ENCODE measurements at regions not wholly inside any gene's neighbourhood (a gene's known extent, or its start where the extent isn't known, plus 50 kb on each side); places are given as distances from the start of the nearest gene placed in this dataset.

GRCh38 chr15:81962482-81962881, 83.3 kb downstream of the MEX3B start:
- TF ChIP-seq CTCF (IDR thresholded peaks at IDR 0.05) = no peak
- no peak for TF ChIP-seq ZFX (IDR thresholded peaks at IDR 0.05; ENCODE audit: borderline replicate concordance)
- H3K27ac ChIP-seq = no peak overlapping the region

- TF ChIP-seq CTCF (IDR thresholded peaks at IDR 0.05) = no peak
- no peak overlapping the region for H3K27ac ChIP-seq
These were observed 86.6 kb downstream of the MEX3B start for GRCh38 chr15:81959196-81959595.

- TF ChIP-seq CTCF (IDR thresholded peaks at IDR 0.05) (no peak), ZFX (IDR thresholded peaks at IDR 0.05; ENCODE audit: borderline replicate concordance) (no peak)
- no peak overlapping the region for H3K27ac ChIP-seq
These were observed 88.1 kb downstream of the MEX3B start for GRCh38 chr15:81957698-81958097.

DNA sequence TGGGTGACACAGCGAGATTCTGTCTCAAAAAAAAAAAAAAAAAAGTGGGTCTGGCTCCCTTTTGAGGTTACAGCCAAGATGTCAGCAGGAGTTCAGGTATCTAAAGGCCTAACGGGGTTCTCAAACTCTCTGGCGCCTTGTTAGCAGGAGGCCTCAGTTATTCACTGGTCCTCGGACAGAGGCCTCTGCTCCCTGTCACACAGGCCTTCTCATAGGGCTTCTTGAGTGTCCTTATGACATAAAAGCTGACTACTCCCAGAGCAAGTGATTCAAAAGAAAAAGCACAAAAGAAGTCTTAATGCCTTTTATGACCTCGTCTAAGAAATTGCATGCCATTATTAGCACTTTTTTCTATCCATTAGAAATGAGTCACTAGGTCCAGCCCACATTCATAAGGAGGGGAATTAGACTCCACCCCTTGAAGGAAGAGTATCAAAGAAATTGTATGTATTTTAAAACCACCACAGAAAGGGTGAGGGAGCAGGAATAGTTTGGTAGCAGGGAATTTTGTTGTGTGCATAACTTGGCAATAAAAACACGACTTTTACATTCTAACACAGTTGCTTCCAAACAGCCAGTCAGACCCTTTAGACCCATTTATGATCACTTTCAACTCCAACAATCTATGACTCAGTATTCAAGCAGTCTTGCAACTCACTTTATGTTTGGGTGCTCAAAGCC, 90.3 kb downstream of the MEX3B start:
- TF ChIP-seq ZFX (IDR thresholded peaks at IDR 0.05; ENCODE audit: borderline replicate concordance) (no peak), CTCF (IDR thresholded peaks at IDR 0.05) (no peak)
- H3K27ac ChIP-seq = no peak overlapping the region

DNA sequence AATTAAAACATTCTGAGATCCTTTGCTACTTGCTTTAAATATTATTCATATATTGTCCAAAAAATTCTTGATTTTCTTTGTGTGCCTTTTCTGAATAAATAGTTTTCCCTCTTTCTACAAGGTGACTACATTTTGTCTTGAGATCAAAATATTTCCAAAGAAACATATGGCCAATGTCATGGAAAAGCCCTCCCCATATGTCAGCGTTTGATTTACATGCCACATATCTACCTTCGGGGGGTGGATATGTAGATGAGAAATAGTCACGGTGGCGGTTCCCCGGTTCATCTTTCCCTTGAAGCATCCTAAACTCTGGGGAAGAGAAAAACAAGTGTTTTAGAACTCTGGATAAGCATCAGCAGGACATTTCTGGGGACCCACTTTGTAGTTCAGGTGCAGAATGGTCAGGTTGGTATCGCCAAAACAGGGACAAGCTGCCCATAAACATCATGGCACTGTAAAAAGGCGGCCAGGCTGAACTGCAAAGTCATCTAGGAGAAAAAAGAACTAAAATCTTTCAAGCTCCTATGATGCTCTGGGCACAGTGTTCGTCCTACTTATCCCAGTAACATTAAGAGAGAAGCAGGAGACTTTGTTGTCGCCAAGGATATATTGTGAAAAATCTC, 91.5 kb downstream of the MEX3B start:
- TF ChIP-seq CTCF (IDR thresholded peaks at IDR 0.05) = no peak
- no peak for TF ChIP-seq ZFX (IDR thresholded peaks at IDR 0.05; ENCODE audit: borderline replicate concordance)

GRCh38 chr15:81950841-81951414, 94.9 kb downstream of the MEX3B start:
- TF ChIP-seq ZFX (IDR thresholded peaks at IDR 0.05; ENCODE audit: borderline replicate concordance) = no peak
- no peak for TF ChIP-seq CTCF (IDR thresholded peaks at IDR 0.05)
- H3K27ac ChIP-seq = no peak overlapping the region

More for the DNA sequence above, 91.5 kb downstream of the MEX3B start:
- H3K27ac ChIP-seq = no peak overlapping the region

DNA sequence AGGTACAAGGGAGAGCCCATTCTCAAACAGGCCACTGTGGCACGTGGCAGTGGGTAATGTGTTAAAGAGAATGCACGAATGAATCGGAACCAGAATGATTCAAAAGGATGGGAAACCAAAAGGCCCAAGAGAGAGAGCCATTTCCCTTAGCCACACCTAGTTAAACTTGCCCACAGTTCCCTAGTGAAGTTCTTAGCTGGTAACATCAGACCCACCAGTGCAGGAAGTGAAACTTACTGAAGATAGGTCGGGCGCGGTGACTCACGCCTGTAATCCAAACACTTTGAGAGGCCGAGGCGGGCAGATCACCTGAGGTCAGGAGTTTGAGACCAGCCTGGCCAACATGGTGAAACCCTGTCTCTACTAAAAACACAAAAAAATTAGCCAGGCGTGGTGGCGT, 97.1 kb downstream of the MEX3B start:
- TF ChIP-seq ZFX (IDR thresholded peaks at IDR 0.05; ENCODE audit: borderline replicate concordance) (no peak), CTCF (IDR thresholded peaks at IDR 0.05) (no peak)

More for the DNA sequence above, 97.1 kb downstream of the MEX3B start:
- H3K27ac ChIP-seq = no peak overlapping the region
